HUES48 (cell line): ENCODE measurements at regions not wholly inside any gene's neighbourhood (a gene's known extent, or its start where the extent isn't known, plus 50 kb on each side); places are given as distances from the start of the nearest gene placed in this dataset.

Experiments
- H3K27ac ChIP-seq: one replicate; pipeline ENCODE4 v1.7.0; 2013; ENCODE audit warnings: low read depth, low read length, inconsistent platforms
- H3K27me3 ChIP-seq: 2 replicates; pipeline ENCODE4 v1.6.1; 2013; ENCODE audit warnings: mild to moderate bottlenecking, low read length; ENCODE audit not compliant: control insufficient read depth, insufficient read depth
- H3K36me3 ChIP-seq: 2 replicates; pipeline ENCODE4 v1.6.1; 2013; ENCODE audit warnings: low read length; ENCODE audit not compliant: control insufficient read depth, insufficient read depth
- H3K4me1 ChIP-seq: 2 replicates; pipeline ENCODE4 v1.6.1; 2013; ENCODE audit warnings: mild to moderate bottlenecking, low read length; ENCODE audit not compliant: control insufficient read depth, insufficient read depth
- H3K4me3 ChIP-seq: 2 replicates; pipeline ENCODE4 v1.5.1; 2013; ENCODE audit warnings: mild to moderate bottlenecking, low read depth, low read length
- H3K9ac ChIP-seq: 2 replicates; pipeline ENCODE4 v1.6.1; 2013; ENCODE audit warnings: mild to moderate bottlenecking, low read depth, low read length, moderate library complexity
- H3K9me3 ChIP-seq: 2 replicates; pipeline ENCODE4 v1.6.1; 2013; ENCODE audit warnings: low read length; ENCODE audit not compliant: control insufficient read depth, insufficient read depth

DNA sequence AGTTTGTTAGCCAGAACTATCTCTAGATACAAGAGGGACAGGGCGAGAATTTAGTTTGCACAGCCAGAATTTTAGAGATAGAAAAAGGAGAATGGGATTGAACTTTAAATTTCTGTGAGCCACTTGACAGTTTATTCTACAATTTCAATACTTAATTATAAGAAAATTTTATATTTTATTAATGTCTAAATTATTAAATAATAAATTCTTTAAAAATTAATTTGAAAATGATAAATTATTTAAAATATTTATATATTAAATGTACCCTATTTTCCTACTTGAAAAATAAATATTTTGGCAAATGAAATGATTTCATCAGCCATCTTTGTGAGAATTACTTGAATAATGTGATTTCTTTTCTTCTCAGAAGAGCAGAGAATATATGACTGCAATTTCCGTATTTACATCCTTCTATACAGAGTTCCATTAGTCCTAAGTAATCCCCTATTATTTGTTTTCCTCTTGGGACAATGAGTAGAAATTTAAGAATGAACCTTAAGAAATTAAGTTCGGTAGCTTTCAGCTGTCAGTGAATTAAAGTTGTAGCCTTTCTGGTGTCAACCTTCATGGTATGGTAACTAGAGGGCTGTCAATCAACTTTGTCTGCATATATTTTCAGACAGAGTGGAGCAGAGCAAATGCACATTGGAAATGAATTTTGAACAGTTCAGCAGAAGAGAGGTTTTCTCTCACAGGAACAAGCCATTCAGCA lies 763.9 kb downstream of the PCDH18 start:
- Histone ChIP-seq H3K4me1 (no peaks in the 10 kb centered on the region), H3K4me3 (no peak overlapping the region), H3K27me3 (no peaks in the 10 kb centered on the region), H3K9ac (no peak overlapping the region), H3K9me3 (no peaks in the 10 kb centered on the region), H3K36me3 (no peaks in the 10 kb centered on the region), H3K27ac (peak overlapping the region; percentile 8)

DNA sequence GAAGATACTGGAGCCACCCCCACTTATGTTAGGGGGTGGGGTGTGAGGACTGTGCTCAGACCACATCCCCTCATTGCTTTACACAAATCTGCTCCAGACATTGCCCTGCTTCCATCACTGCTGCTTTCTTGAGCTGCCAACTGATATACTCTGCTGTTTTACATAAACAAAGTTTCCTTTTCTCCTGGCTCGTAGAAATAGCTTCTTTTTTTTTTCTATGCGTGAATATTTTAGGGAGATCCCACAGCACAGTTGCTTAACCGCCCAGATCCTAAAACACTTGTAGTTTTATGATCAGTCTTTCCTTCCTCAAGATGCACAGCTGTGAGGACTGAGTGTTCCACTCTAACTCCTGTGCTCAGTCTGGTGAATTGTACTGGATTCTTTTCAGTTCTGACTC lies 768.4 kb downstream of the PCDH18 start:
- H3K36me3 ChIP-seq: no peaks in the 10 kb centered on the region
- H3K9me3 ChIP-seq: no peaks in the 10 kb centered on the region
- H3K4me3 ChIP-seq: no peak overlapping the region
- H3K27ac ChIP-seq: no peak overlapping the region
- no peaks in the 10 kb centered on the region for H3K4me1 ChIP-seq
- H3K27me3 ChIP-seq: no peaks in the 10 kb centered on the region
- H3K9ac ChIP-seq: no peak overlapping the region

DNA sequence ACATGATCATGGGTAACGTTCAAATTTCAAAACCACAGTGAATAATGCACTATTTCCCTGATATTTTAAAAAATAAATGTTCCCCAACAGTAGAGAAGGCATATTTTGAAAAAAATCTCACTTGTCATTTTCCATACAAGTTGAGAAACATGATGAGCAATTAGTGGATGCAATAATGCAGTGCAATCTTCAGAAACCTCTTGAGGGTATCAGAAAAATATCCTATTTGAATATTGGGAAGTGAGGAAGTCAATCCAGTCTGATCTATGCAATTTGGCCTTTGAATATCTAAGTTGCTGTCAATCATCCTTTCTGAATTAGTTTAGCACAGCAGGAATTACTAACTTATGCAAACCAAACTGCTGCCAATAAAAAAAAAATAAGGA lies 776.8 kb downstream of the PCDH18 start:
- no peak overlapping the region for H3K9ac ChIP-seq
- no peaks in the 10 kb centered on the region for H3K27me3 ChIP-seq
- no peaks in the 10 kb centered on the region for H3K9me3 ChIP-seq
- H3K4me3 ChIP-seq: no peak overlapping the region
- no peaks in the 10 kb centered on the region for H3K36me3 ChIP-seq
- no peak overlapping the region for H3K27ac ChIP-seq
- peaks cover 37% of the 10 kb centered on the region for H3K4me1 ChIP-seq

DNA sequence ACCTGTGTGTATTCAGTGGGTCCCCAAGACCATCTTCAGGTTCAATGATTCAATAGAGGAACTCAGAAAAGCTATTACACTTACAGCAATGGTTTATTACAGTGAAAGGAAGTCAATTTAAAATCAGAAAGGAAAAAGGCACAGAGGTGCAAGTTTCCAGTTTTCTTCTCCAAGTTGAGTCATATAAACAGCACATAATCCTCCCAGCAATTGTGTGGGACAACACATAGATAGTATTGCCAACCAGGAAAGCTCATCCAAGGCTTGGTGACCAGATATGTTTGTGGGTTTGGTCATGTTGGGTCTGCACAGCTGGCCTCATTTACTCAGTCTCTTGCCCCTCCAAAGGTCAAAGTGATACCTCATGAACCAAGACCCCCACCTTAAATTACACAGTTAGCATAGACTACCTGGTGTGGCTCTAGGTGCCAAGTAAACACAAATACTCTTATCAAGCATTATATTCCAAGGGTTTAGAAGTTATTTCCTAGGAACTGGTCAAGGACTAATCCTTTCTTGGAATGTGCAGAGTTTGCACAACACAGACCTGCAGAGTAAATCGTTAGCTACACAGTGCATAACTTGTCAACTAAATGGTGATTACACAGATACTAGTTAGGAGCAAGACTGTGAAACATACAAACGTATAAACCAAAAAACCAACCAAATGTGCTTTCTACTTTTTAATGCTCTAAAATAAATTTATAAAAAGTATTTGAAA lies 777.3 kb downstream of the PCDH18 start:
- Histone ChIP-seq H3K9ac (no peak overlapping the region), H3K4me3 (no peak overlapping the region), H3K9me3 (peaks cover 2% of the 10 kb centered on the region), H3K4me1 (peaks cover 37% of the 10 kb centered on the region), H3K27me3 (no peaks in the 10 kb centered on the region), H3K36me3 (no peaks in the 10 kb centered on the region), H3K27ac (no peak overlapping the region)

DNA sequence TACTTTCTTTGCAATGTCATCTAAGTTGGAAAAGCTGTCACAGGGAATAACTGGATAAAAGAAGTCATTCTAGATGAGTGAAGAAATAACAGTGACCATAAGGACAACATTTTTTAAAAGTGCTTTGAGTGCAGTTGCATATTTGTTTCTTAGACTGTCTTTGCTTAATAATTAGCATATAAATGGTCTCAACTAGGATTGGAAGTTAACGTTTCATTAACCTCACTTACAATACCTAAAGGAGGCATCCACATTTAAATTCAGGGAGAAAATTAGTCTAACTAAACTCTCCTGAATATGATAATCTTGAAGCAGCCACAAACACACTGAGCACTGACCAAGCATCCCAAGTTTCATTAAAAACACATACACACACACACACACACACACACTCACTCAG lies 780.7 kb downstream of the PCDH18 start:
- peaks cover 29% of the 10 kb centered on the region for H3K4me1 ChIP-seq
- H3K9ac ChIP-seq: 0 out of 2 replicates have a peak overlapping the region, but pooled peaks have one; percentile 25
- H3K27ac ChIP-seq: peak overlapping the region; percentile 20
- peak overlapping the region; percentile 35; the same call in 1 of the 2 replicates for H3K4me3 ChIP-seq
- no peaks in the 10 kb centered on the region for H3K36me3 ChIP-seq
- H3K9me3 ChIP-seq: peaks cover 26% of the 10 kb centered on the region
- no peaks in the 10 kb centered on the region for H3K27me3 ChIP-seq

DNA sequence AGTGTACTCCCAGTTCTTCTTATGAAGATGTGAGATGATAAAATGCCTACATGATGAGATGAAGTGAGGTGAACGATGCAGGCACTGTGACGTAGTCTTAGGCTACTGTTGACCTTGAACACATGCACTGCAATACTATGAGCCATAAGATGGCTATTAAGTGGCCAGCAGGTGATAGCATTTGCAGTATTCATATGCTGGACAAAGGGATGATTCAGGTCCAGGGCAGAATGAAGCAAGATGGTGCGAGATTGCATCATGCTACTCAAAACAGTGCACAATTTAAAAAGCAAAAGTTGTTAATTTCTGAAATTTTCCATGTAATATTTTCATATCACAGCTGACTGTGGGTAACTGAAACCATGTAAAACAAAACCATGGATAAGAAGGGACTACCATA lies 781.4 kb downstream of the PCDH18 start:
- H3K9me3 ChIP-seq: peaks cover 26% of the 10 kb centered on the region
- H3K4me1 ChIP-seq: peaks cover 29% of the 10 kb centered on the region
- no peak overlapping the region for H3K9ac ChIP-seq
- H3K27ac ChIP-seq: no peak overlapping the region
- no peaks in the 10 kb centered on the region for H3K27me3 ChIP-seq
- H3K36me3 ChIP-seq: no peaks in the 10 kb centered on the region
- H3K4me3 ChIP-seq: no peak overlapping the region

DNA sequence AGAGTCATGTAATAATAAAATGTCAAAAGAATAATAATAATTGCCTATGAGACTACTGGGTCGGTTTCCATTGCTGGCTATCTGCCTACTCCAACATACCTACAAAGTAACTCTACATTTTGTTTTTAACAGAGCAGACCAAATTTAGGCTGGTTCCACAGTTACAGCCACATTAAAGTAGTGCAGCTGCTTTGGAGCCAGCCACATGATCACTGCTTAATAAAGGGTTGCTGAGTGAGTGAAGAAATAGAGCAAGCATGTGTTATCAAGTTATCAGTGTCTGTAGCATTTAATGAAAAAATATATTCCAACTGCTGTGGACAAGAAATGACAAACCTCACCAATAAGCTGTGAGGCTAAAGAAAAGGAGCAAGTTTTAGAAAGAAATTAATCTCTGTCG lies 782.3 kb downstream of the PCDH18 start:
- Histone ChIP-seq H3K4me1 (peaks cover 25% of the 10 kb centered on the region), H3K4me3 (no peak overlapping the region), H3K27me3 (no peaks in the 10 kb centered on the region), H3K9me3 (peaks cover 31% of the 10 kb centered on the region), H3K36me3 (no peaks in the 10 kb centered on the region), H3K9ac (no peak overlapping the region), H3K27ac (no peak overlapping the region)

DNA sequence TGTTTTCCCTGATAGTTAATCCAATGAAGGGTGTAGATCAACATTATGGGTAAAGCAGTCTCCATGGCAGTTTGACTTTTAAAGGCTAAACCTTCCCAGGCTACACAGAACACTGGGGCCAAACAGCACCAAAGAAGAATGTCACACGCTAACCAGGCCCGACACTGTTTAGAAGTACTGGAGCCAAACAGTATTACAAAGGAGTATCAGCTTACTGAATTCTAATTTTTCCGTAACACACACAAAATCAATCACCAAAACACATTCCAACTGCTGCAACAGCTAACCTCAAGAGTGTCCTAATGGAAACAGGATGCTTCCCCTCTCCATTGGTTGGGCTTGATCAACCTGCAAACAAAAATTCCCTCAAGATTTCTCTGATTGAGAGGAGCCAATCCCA lies 783.5 kb downstream of the PCDH18 start:
- Histone ChIP-seq H3K27ac (no peak overlapping the region), H3K27me3 (no peaks in the 10 kb centered on the region), H3K36me3 (no peaks in the 10 kb centered on the region), H3K4me3 (no peak overlapping the region), H3K9ac (no peak overlapping the region), H3K4me1 (peaks cover 25% of the 10 kb centered on the region), H3K9me3 (peaks cover 36% of the 10 kb centered on the region)

DNA sequence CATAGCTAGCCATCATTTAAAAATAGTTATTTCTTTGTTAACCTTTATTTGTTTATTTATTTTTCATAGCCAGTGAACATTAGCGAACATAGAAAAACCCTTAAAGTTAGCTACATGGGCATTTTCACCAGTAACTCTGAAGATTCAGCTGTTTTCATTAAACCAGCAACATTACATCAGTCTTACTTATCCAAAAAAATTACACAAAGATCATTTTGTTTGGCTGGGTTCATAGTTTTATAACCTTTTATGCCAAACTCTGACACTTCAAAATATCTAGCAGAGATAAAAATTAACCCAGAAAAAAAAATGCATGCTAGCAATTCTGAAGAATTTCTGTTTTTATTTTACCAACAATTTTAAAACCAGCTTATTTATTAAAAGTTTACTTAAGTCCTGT lies 784.1 kb downstream of the PCDH18 start:
- Histone ChIP-seq H3K9ac (no peak overlapping the region), H3K9me3 (peaks cover 42% of the 10 kb centered on the region), H3K36me3 (no peaks in the 10 kb centered on the region), H3K27me3 (no peaks in the 10 kb centered on the region), H3K27ac (no peak overlapping the region), H3K4me3 (no peak overlapping the region), H3K4me1 (peaks cover 24% of the 10 kb centered on the region)

DNA sequence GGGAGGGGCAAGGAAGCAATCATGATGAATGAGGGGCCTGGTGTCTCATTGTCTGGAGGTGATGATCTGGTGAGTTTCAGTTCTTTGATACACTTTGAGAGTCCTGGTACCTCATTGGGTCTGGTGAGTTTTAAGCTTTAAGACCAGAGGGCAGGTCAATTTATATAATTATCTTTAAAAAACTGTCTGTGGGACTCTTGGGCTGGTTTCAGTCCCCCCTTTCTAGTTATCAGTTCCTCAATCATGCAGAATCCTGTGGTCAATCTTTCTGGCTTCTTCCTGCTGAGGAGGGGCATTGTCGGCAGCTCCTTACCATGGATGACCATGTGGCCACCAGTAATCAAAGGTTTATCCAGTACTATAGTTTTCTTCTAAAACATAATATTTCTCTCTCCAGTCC lies 789.1 kb downstream of the PCDH18 start:
- H3K36me3 ChIP-seq: no peaks in the 10 kb centered on the region
- H3K9ac ChIP-seq: no peak overlapping the region
- no peak overlapping the region for H3K27ac ChIP-seq

DNA sequence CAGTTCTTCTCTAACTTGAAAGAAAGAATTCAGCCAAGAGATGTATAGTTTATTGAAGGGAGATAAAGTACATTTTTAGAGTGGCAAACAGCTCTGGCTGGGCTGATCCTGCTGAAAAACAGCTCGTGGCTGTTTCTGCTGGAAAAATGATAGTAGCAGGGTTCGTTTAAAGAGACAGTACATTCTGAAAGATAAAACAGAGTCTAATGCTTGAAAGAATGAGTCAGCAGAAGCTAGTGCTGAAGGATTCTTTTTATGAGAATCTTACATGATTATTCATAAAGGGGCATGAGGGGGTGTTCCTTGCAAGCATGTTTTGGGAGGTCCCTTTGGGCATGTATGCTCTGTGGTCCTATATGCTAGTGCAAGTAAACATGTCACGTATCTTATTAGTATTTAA lies 790.0 kb downstream of the PCDH18 start:
- Histone ChIP-seq H3K27me3 (no peaks in the 10 kb centered on the region), H3K27ac (no peak overlapping the region), H3K9ac (no peak overlapping the region), H3K9me3 (peaks cover 23% of the 10 kb centered on the region), H3K4me1 (no peaks in the 10 kb centered on the region), H3K4me3 (no peak overlapping the region), H3K36me3 (no peaks in the 10 kb centered on the region)

More for the DNA sequence above, 789.1 kb downstream of the PCDH18 start:
- Histone ChIP-seq H3K4me3 (no peak overlapping the region), H3K4me1 (no peaks in the 10 kb centered on the region), H3K9me3 (peaks cover 27% of the 10 kb centered on the region), H3K27me3 (no peaks in the 10 kb centered on the region)
